ENCODE measurements at regions not wholly inside any gene's neighbourhood (a gene's known extent, or its start where the extent isn't known, plus 50 kb on each side); places are given as distances from the start of the nearest gene placed in this dataset.

GRCh38 chr18:3380384-3380961 is 69.5 kb upstream of the TGIF1 start:
- intact Hi-C loops (cut with micrococcal nuclease), result loop anchor here (2.0 kb wide), 2 partner anchors 68 to 286 kb away; no protein-coding TSS in a partner anchor
- Mint-ChIP-seq H3K4me3 (no peak overlapping the region), H3K4me1 (ENCODE audit: low read depth) (peaks cover 7% of the 10 kb centered on the region), H3K27ac (no peak overlapping the region), H3K36me3 (ENCODE audit: low read depth) (no peaks in the 10 kb centered on the region), H3K9me3 (no peaks in the 10 kb centered on the region), H3K27me3 (ENCODE audit: insufficient read depth) (no peaks in the 10 kb centered on the region)
- DNase-seq (ENCODE audit: low spot score), result no peak

GRCh38 chr18:3383381-3383915 is 66.5 kb upstream of the TGIF1 start:
- no peaks in the 10 kb centered on the region for H3K9me3 Mint-ChIP-seq
- H3K36me3 Mint-ChIP-seq (ENCODE audit: low read depth), result no peaks in the 10 kb centered on the region
- no peak overlapping the region for H3K4me3 Mint-ChIP-seq
- H3K27ac Mint-ChIP-seq, result no peak overlapping the region
- no peak for DNase-seq (ENCODE audit: low spot score)
- peaks cover 7% of the 10 kb centered on the region for H3K4me1 Mint-ChIP-seq (ENCODE audit: low read depth)
- no peaks in the 10 kb centered on the region for H3K27me3 Mint-ChIP-seq (ENCODE audit: insufficient read depth)
- intact Hi-C loops (cut with micrococcal nuclease), result no loop called here

GRCh38 chr18:3384664-3385563 is 65.1 kb upstream of the TGIF1 start:
- Mint-ChIP-seq H3K4me1 (ENCODE audit: low read depth) (peaks cover 7% of the 10 kb centered on the region), H3K27me3 (ENCODE audit: insufficient read depth) (no peaks in the 10 kb centered on the region), H3K27ac (no peak overlapping the region), H3K36me3 (ENCODE audit: low read depth) (no peaks in the 10 kb centered on the region), H3K9me3 (no peaks in the 10 kb centered on the region), H3K4me3 (no peak overlapping the region)
- intact Hi-C loops (cut with micrococcal nuclease), result no loop called here
- DNase-seq (ENCODE audit: low spot score), result no peak

GRCh38 chr18:3388323-3388722 is 61.6 kb upstream of the TGIF1 start:
- peaks cover 21% of the 10 kb centered on the region for H3K9me3 Mint-ChIP-seq
- no peak overlapping the region for H3K4me3 Mint-ChIP-seq
- no peak overlapping the region for H3K27ac Mint-ChIP-seq
- intact Hi-C loops (cut with micrococcal nuclease), result no loop called here
- H3K36me3 Mint-ChIP-seq (ENCODE audit: low read depth), result no peaks in the 10 kb centered on the region
- peaks cover 2% of the 10 kb centered on the region for H3K27me3 Mint-ChIP-seq (ENCODE audit: insufficient read depth)
- H3K4me1 Mint-ChIP-seq (ENCODE audit: low read depth), result no peaks in the 10 kb centered on the region
- no peak for DNase-seq (ENCODE audit: low spot score)

- Mint-ChIP-seq H3K36me3 (ENCODE audit: low read depth) (no peaks in the 10 kb centered on the region), H3K4me3 (no peak overlapping the region), H3K9me3 (peaks cover 26% of the 10 kb centered on the region), H3K4me1 (ENCODE audit: low read depth) (no peaks in the 10 kb centered on the region), H3K27me3 (ENCODE audit: insufficient read depth) (peaks cover 2% of the 10 kb centered on the region), H3K27ac (no peak overlapping the region)
- no peak for DNase-seq (ENCODE audit: low spot score)
- intact Hi-C loops (cut with micrococcal nuclease), result no loop called here
These were observed 61.0 kb upstream of the TGIF1 start for GRCh38 chr18:3388980-3389379.

GRCh38 chr18:3389977-3390376 is 60.0 kb upstream of the TGIF1 start:
- H3K27ac Mint-ChIP-seq, result no peak overlapping the region
- H3K4me1 Mint-ChIP-seq (ENCODE audit: low read depth), result no peaks in the 10 kb centered on the region
- peaks cover 34% of the 10 kb centered on the region for H3K9me3 Mint-ChIP-seq
- H3K4me3 Mint-ChIP-seq, result no peak overlapping the region
- peaks cover 2% of the 10 kb centered on the region for H3K27me3 Mint-ChIP-seq (ENCODE audit: insufficient read depth)
- intact Hi-C loops (cut with micrococcal nuclease), result no loop called here
- H3K36me3 Mint-ChIP-seq (ENCODE audit: low read depth), result no peaks in the 10 kb centered on the region
- no peak for DNase-seq (ENCODE audit: low spot score)

- no peak overlapping the region for H3K27ac Mint-ChIP-seq
- H3K4me3 Mint-ChIP-seq, result no peak overlapping the region
- no peaks in the 10 kb centered on the region for H3K36me3 Mint-ChIP-seq (ENCODE audit: low read depth)
- H3K9me3 Mint-ChIP-seq, result peaks cover 39% of the 10 kb centered on the region
- peaks cover 4% of the 10 kb centered on the region for H3K27me3 Mint-ChIP-seq (ENCODE audit: insufficient read depth)
- DNase-seq (ENCODE audit: low spot score), result no peak
- no peaks in the 10 kb centered on the region for H3K4me1 Mint-ChIP-seq (ENCODE audit: low read depth)
- intact Hi-C loops (cut with micrococcal nuclease), result no loop called here
These were observed 58.1 kb upstream of the TGIF1 start for GRCh38 chr18:3391704-3392466.

- H3K36me3 Mint-ChIP-seq (ENCODE audit: low read depth), result peaks cover 2% of the 10 kb centered on the region
- H3K9me3 Mint-ChIP-seq, result peaks cover 45% of the 10 kb centered on the region
- intact Hi-C loops (cut with micrococcal nuclease), result no loop called here
- no peaks in the 10 kb centered on the region for H3K4me1 Mint-ChIP-seq (ENCODE audit: low read depth)
- H3K27me3 Mint-ChIP-seq (ENCODE audit: insufficient read depth), result peaks cover 4% of the 10 kb centered on the region
- no peak overlapping the region for H3K4me3 Mint-ChIP-seq
- H3K27ac Mint-ChIP-seq, result no peak overlapping the region
- no peak for DNase-seq (ENCODE audit: low spot score)
These were observed 57.5 kb upstream of the TGIF1 start for GRCh38 chr18:3392467-3392855.

GRCh38 chr18:3394648-3395047 is 55.3 kb upstream of the TGIF1 start:
- intact Hi-C loops (cut with micrococcal nuclease), result no loop called here
- H3K36me3 Mint-ChIP-seq (ENCODE audit: low read depth), result peaks cover 2% of the 10 kb centered on the region

GRCh38 chr18:3395466-3395865 is 54.5 kb upstream of the TGIF1 start:
- H3K9me3 Mint-ChIP-seq, result peaks cover 42% of the 10 kb centered on the region

More at GRCh38 chr18:3394648-3395047, 55.3 kb upstream of the TGIF1 start:
- DNase-seq (ENCODE audit: low spot score), result no peak
- no peak overlapping the region for H3K27ac Mint-ChIP-seq
- no peaks in the 10 kb centered on the region for H3K4me1 Mint-ChIP-seq (ENCODE audit: low read depth)
- H3K27me3 Mint-ChIP-seq (ENCODE audit: insufficient read depth), result peaks cover 4% of the 10 kb centered on the region
- H3K9me3 Mint-ChIP-seq, result peaks cover 45% of the 10 kb centered on the region
- no peak overlapping the region for H3K4me3 Mint-ChIP-seq

GRCh38 chr18:3397031-3397750 is 52.8 kb upstream of the TGIF1 start:
- H3K27ac Mint-ChIP-seq, result no peak overlapping the region
- H3K4me3 Mint-ChIP-seq, result no peak overlapping the region
- peaks cover 28% of the 10 kb centered on the region for H3K9me3 Mint-ChIP-seq
- peaks cover 2% of the 10 kb centered on the region for H3K36me3 Mint-ChIP-seq (ENCODE audit: low read depth)
- H3K4me1 Mint-ChIP-seq (ENCODE audit: low read depth), result no peaks in the 10 kb centered on the region
- no peak for DNase-seq (ENCODE audit: low spot score)
- intact Hi-C loops (cut with micrococcal nuclease), result no loop called here
- peaks cover 2% of the 10 kb centered on the region for H3K27me3 Mint-ChIP-seq (ENCODE audit: insufficient read depth)

More at GRCh38 chr18:3395466-3395865, 54.5 kb upstream of the TGIF1 start:
- no peak overlapping the region for H3K27ac Mint-ChIP-seq
- no peak for DNase-seq (ENCODE audit: low spot score)
- intact Hi-C loops (cut with micrococcal nuclease), result no loop called here
- peaks cover 3% of the 10 kb centered on the region for H3K27me3 Mint-ChIP-seq (ENCODE audit: insufficient read depth)
- H3K4me3 Mint-ChIP-seq, result no peak overlapping the region
- peaks cover 2% of the 10 kb centered on the region for H3K36me3 Mint-ChIP-seq (ENCODE audit: low read depth)
- H3K4me1 Mint-ChIP-seq (ENCODE audit: low read depth), result no peaks in the 10 kb centered on the region

- Mint-ChIP-seq H3K27me3 (ENCODE audit: insufficient read depth) (peaks cover 2% of the 10 kb centered on the region), H3K27ac (no peak overlapping the region), H3K4me3 (no peak overlapping the region), H3K9me3 (peaks cover 26% of the 10 kb centered on the region), H3K36me3 (ENCODE audit: low read depth) (peaks cover 2% of the 10 kb centered on the region), H3K4me1 (ENCODE audit: low read depth) (no peaks in the 10 kb centered on the region)
- DNase-seq (ENCODE audit: low spot score), result no peak
- intact Hi-C loops (cut with micrococcal nuclease), result no loop called here
These were observed 52.2 kb upstream of the TGIF1 start for GRCh38 chr18:3397786-3398185.
